ENCODE measurements at regions not wholly inside any gene's neighbourhood (a gene's known extent, or its start where the extent isn't known, plus 50 kb on each side); places are given as distances from the start of the nearest gene placed in this dataset.

DNA sequence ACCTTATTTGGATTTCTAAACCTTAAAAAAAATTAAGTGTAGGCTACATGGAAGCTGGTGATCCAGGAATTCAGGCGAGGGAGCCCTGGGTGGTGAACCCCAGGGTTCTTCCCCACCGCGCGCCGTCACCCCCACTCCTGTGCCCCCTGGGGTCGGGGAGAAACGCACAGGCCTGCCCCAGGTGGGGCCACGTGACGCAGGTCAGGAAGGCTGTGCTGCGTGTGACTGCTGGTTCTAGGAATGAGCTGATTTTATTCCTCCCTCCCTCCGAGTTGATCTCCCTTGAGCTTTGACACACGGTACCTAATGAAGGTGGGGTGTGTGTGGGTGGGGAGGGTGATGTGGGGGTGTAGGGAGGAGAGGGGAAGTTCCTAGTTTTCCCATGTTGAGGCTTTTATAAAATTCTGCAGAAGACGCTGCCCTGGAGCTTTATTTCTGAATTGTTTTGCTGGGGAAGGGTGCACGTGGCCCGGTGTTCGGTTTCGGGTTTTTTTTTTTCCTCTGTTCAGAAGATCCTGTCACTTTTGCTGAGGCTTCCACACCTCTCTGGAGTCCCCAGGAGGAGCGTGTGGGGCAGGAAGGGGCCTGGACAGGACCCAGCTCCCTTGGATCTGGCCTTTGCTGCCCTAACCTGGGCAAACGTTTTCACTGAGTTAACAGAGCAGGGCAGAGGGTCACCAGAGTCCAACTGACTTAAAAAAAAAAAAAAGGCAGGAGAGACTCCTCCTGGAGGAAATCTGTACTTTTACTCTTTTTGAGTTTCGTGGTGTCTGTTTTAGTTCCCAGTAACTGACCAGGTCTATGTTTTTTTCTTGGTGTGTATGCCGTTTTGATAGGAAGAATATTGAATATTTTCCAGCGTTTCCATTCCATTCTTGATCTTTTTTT, 55.8 kb upstream of the GSE1 start:
- DNase-seq (ENCODE audit: extremely low read depth in 1 of 2, low read depth in 1 of 2): no peak

DNA sequence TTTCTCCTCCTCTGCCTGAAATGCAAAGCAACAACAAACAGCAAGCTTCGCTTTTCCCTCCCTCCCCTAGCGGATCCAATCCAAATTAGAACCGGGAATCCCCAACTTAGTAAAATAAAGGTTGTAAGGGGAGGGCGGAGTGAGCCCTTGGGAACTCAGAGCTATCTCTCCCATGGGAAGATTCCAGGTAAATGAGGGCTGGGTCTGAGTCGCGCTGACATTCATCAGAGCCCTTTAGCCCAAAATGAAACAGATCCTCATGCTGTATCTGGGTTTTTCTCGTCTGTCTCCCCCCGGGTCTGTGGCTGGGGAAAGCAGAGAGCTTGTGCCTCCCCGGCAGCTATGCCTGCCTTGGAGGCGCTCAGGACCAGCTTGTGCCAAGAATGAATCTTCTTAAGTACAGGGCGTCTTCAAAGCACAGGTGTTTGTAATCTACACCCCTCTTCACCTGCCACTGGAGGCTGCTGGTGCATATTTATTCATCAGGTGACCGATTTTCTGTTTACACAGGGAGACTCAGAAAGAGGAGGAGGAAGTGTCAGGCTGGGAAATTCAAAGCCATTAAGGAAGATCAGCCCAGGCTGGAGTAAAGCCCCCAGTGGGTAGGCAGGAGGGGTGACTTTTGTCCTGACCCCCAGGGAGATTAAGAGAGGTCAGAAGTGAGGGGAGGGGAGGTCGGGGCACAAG, 55.0 kb upstream of the GSE1 start:
- DNase-seq (ENCODE audit: extremely low read depth in 1 of 2, low read depth in 1 of 2): no peak

DNA sequence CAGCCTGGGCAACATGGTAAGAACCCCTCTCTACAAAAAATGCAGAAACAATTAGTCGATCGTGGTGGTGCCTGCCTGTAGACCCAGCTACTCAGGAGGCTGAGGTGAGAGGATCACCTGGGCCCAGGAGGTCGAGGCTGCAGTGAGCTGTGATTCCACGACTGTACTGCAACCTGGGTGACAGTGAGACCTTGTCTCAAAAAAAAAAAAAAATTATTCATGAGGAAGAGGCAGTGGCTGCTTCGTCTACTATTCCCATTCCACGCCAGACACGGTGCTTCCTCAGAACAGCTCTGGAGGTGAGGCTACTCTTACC, 52.2 kb upstream of the GSE1 start:
- no peak for DNase-seq (ENCODE audit: extremely low read depth in 1 of 2, low read depth in 1 of 2)

DNA sequence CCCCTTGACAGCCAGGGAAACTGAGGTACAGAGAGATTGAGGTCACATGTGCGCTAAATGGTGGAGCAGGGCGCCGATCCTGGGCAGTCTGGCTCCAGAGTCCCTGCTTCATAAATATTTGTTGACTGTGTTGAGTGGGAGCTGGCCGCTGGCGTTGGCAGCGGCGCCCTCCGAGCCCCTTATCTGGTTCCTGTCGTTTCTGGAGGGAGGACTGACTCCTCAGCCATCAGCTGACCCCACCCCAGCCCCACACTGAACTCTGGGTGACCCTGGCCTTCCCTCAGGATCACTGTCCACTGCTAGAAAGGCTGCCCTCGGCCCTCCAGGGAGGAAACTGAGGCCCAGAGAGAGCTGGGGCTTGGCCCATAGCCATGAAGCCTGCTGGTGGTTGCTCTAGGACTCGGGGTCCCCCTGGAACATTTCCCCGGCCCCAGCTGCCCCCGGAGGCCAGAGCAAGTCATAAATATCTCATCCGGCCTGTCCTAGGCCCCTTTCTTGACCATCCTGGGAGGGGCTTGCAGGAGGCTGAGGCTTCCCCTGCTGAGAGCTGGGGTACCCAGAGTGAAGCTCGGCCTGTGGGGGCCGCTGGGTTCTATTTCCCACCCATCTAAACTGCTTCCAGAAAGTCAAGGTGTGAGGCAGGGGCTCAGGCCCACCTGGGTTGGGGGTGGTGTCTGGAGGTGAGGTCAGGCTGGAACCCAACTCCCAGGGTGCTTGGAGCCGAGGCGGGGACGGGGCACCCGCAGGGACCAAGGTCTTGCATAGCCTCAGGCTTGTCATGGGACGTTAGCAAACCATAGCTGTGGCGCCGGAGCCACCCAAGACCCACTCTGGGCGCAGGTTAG, 51.7 kb upstream of the GSE1 start:
- no peak for DNase-seq (ENCODE audit: extremely low read depth in 1 of 2, low read depth in 1 of 2)

DNA sequence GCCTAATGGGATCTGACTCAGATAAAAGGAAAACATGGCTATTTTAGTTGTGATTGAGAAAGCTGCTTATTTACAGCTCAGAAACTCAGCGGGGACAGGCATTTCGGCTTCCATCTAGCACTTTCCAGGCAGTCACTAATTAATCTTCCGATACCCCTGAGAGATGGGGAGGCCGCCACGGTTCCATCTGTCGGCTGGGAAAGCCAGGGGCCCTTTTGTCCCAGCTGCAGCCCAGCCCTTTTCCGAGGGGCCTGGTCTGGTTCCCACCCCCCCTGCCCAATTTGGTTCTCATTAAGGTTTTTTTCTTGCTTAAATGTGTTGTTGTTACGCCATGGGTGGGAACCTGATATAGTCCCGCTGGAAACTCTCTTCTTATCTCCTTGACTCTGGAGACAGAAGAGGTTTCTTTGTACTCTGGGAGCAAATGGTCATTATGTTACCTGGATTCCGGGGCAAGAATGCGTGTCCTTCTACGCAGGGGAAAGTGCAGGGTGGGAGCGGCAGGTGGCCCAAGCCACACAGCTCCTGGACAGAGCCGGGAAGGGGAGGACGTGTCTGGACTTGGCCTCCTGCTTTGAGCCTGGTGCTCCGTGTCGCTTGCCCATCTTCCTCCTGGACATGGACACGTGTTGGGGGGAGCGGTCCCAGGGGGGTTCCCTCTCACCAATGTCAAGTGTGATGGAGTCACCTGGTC, 50.9 kb upstream of the GSE1 start:
- DNase-seq (ENCODE audit: extremely low read depth in 1 of 2, low read depth in 1 of 2): no peak

DNA sequence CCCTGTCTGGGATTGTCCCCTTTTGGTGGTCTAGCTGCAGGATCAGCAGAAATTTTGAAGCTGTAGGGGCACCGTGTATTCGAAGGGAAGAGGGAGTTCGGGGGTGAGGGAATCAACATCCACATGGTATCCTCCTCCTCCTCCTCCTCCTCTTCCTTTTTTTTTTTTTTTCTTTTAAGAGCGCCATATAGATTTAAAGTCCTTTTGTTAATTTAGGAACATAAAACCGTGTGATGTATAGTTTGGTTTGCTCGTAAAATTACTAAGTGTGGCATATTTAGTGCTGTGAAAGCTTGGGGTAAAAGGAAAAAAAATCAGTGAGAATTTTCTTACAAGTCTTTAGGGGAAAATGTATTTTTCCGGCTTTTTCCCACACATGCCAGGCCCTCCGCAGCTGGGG, 50.1 kb upstream of the GSE1 start:
- DNase-seq (ENCODE audit: extremely low read depth in 1 of 2, low read depth in 1 of 2): no peak
